GM18511 (cell line): ENCODE measurements at regions not wholly inside any gene's neighbourhood (a gene's known extent, or its start where the extent isn't known, plus 50 kb on each side); places are given as distances from the start of the nearest gene placed in this dataset.
"Not testable (repeated sequence)": the region's sequence is repeated elsewhere in the genome, so short reads cannot be mapped to it uniquely, and the experiment has no call there.

Experiments used
- ATAC-seq: cut with Tn5 transposase; IDR thresholded peaks from one replicate; pipeline ENCODE4 v1.9.1; 2021; ENCODE audit warnings: mild to moderate bottlenecking, moderate library complexity; ENCODE audit not compliant: unreplicated experiment

GRCh38 chr17:74128456-74129211, 74.8 kb upstream of the RPL38 start:
- ATAC-seq, result no peak

DNA sequence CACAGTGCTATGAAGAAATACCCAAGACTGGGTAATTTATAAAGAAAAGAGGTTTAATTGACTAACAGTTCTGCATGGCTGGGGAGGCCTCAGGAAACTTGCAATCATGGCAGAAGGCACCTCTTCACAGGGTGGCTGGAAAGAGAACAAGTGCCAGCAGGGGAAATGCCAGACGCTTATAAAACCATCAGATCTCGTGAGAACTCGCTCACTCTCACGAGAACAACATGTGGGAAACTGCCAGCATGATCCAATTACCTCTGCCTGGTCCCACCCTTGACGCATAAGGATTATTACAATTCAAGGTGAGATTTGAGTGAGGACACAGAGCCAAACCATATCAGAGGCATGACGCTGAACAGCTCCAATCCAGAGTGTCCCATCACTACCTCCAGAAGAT, 73.7 kb upstream of the RPL38 start:
- not testable (repeated sequence) for ATAC-seq

- no peak for ATAC-seq
Measured at GRCh38 chr17:74130276-74130675, 73.2 kb upstream of the RPL38 start.

- ATAC-seq, result no peak
Measured at GRCh38 chr17:74130841-74131240, 72.6 kb upstream of the RPL38 start.

DNA sequence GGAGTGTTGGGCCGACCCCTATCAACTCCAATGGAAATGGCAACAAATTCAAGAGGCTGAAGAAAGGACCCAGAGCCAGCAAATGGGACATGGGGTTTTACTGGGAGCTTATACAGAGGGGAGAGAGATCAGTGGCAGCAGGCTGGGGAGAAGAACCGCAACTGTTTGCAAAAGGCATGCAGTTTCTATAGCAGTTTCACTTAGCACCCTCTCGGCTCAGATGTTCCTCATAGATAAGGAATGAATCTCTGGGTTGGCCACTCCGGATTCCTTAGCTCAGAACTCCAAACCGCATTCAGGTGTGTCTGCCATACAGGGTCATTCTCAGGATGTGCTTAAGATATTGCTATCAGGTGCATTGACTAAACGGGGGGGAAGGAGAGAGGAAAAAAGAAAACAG, 71.1 kb upstream of the RPL38 start:
- ATAC-seq, result no peak

DNA sequence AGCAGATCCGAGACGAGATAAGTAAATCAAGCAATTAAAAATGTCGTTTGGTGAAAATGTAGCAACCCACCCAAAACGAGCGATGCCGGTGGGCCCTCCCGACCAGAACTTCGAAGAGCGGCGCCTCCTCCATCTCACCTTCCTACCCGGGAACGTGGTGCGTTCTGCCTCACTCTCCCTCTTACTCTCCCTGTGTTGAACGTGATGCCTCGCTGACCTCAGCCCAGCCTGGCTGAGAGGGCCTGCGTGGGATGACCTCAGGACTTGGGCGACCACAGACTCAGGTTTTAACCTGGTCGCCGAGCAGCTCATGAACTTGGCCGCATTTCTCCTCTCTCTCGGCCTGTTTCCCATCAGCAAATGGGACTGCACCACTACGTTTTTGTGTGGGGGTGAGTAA, 69.7 kb upstream of the RPL38 start:
- ATAC-seq, result no peak

GRCh38 chr17:74134234-74134633, 69.2 kb upstream of the RPL38 start:
- not testable (repeated sequence) for ATAC-seq

DNA sequence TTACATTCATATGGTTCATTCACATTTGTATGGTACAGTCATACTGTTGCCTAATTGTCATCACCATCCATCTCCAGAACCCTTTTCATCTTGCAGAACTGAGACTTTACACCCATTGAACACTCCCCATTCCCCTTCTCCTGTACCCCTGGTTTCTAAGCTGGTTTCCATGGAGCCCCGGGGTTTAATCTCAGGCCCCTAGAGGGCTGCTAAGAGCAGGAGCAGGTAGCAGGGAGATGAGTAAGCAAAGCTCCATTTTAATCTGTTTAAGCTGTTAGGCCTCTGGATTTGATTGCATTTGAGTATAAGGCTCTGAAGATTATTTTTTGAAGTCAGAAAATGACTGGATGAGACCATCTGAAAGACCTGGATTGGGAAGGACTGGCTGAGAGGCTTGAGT, 68.5 kb upstream of the RPL38 start:
- no peak for ATAC-seq

DNA sequence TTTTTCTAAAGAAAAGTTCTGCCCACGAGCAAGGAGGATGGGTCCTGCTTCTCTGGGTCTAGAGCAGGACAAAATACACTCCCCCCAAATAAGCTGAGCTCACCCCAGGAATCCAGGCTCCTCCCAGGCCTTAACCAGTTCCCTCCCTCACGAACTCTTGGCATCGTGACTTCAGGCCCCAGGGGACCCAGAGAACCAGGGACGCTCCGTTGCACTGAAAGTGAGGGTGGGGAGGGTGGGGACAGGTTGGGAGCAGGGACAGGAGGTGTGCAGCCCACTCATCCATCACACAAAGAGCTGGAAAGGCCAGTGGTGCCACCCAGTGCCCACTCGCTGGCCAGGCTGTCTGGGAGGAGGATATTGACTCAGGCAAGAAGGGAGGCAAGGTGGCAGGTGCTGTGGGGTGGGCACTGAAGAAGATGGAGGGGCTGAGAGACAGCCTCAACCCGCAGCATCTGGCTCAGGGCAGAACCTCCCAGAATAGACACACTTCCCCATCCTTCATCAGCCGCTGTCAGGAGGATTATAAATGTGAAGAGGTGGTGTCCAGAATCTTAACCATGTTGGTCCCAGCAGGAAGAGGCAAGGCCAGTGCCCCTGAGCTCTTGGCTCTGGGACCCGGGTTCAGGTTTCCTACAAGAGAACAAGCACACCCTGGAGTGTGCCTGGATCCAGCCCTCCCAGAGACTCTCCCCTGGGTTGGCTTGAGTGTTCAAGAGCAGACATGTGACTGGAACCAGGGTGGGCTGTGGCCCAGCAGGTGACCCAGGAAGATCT, 67.9 kb upstream of the RPL38 start:
- ATAC-seq, result no peak

DNA sequence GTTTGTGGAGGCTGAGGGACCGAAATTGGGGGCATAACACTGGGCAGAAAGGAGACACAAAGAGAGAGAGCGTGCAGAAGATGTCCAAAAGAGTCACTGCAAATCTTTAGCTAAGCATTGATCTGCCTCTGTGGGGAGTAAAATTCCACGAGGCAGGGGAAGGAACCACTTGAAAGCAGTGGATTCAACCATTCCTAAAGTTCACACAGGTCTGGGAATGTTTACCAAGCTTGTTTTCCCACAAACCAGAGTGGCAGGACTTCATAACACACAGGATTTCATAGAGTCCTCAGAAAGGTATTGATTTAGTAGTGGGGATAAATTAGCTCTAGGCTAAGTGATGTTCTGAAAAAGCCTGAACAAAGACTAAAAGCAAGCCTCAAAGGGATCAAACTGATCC, 66.1 kb upstream of the RPL38 start:
- no peak for ATAC-seq

DNA sequence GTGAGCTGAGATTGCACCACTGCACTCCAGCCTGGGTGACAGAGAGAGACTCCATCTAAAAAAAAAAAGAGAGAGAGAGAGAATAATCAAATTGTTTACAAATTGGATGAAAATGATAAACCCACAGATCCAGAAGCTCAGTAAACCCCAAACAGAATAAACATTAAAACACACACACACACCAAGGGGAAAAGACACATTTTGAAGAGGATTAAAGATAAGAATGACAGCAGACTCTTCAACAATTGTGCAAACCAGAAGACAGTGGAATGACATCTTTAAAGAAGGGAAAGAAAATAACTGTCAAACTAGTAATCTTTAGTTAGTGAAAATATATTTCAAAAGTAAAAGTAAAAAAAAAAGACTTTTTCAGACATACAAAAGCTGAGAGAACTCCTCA, 64.4 kb upstream of the RPL38 start:
- ATAC-seq, result no peak

- no peak for ATAC-seq
Measured at GRCh38 chr17:74140282-74140681, 63.2 kb upstream of the RPL38 start.

GRCh38 chr17:74141612-74142011, 61.9 kb upstream of the RPL38 start:
- no peak for ATAC-seq

- ATAC-seq, result not testable (repeated sequence)
Measured at GRCh38 chr17:74143318-74143717, 60.2 kb upstream of the RPL38 start.

GRCh38 chr17:74145756-74146155, 57.7 kb upstream of the RPL38 start:
- no peak for ATAC-seq

DNA sequence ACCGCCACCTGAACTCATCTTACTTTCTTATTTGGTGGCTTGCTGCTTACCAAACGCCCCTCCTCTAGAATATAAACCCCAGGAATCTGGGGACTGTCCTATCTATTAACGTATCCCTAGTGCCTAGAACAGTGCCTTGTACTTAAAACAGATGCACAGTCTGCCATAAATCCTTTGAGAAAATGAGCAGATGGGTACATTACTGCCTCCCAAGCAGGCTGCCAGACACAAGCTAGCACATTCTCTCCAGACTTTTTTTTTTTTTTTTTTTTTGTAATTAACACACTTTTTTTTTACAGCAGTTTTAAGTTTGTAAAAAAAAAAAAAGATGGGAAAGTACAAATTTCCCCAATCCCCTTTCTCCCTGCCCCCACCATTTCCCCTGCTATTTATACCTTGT, 57.3 kb upstream of the RPL38 start:
- no peak for ATAC-seq

- ATAC-seq, result no peak
Measured at GRCh38 chr17:74147056-74147835, 56.2 kb upstream of the RPL38 start.

DNA sequence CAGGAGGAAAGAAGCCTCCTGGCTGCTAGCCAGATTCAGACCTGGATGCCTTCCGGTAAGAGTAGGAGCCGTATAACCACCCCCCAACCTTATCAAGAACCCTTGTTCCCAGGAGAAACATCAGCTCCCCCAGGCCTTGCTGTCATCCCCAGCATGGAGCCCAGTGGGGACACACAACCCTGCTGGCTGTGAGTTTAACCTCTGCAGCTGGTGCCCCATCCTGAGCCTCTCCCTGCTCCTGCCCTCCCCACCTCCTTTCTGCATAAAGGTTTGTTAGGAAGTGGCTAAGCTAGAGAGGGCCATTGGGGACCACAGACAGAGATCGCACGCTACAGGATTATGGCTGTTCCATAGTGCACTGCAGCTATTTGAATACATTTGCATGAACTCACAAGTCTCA, 55.5 kb upstream of the RPL38 start:
- no peak for ATAC-seq

- ATAC-seq, result no peak
Measured at GRCh38 chr17:74148446-74148845, 55.0 kb upstream of the RPL38 start.

DNA sequence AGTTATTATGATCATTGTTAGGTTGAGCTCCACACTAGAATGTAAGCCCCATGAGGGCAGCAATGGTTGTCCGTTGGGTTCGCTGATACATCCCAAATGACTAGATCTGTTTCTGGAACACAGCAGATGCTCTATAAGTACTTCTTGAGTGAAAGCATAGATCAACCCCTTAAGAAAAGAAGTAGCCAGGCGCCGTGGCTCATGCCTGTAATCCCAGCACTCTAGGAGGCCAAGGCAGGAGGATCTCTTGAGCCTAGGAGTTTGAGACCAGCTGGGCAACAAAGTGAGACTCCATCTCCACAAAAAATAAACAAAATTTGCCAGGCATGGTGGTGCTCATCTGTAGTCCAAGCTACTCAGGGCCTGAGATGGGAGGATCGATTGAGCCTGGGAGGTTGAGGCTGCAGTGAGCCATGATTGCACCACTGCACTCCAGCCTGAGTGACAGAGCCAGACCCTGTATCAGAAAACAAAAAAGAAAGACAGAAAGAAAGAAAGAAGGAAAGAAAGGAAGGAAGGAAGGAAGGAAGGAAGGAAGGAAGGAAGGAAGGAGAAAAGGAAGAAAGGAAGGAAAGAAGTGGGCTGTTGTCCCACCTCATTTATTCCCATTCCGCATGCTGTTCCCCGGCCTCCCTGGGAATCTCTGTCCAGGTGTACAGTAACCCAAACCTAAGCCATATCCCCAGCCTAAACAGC, 54.4 kb upstream of the RPL38 start:
- no peak for ATAC-seq
